ENCODE measurements at regions not wholly inside any gene's neighbourhood (a gene's known extent, or its start where the extent isn't known, plus 50 kb on each side); places are given as distances from the start of the nearest gene placed in this dataset.
"Not testable (repeated sequence)": the region's sequence is repeated elsewhere in the genome, so short reads cannot be mapped to it uniquely, and the experiment has no call there.

GRCh38 chr12:90816353-90817089 lies 138.5 kb downstream of the CCER1 start:
- no peak for TF ChIP-seq CTCF (conservative IDR thresholded peaks at IDR 0.05; ENCODE audit: low read depth, low read length)
- no peak overlapping the region for H3K4me3 ChIP-seq (ENCODE audit: low read length)
- DNase-seq (ENCODE audit: low read depth), result no peak

- no peak for DNase-seq (ENCODE audit: low read depth)
- H3K4me3 ChIP-seq (ENCODE audit: low read length), result no peak overlapping the region
- TF ChIP-seq CTCF (conservative IDR thresholded peaks at IDR 0.05; ENCODE audit: low read depth, low read length), result no peak
These were observed 145.0 kb downstream of the CCER1 start for GRCh38 chr12:90809940-90810339.

- no peak for DNase-seq (ENCODE audit: low read depth)
- no peak for TF ChIP-seq CTCF (conservative IDR thresholded peaks at IDR 0.05; ENCODE audit: low read depth, low read length)
- no peak overlapping the region for H3K4me3 ChIP-seq (ENCODE audit: low read length)
These were observed 146.4 kb downstream of the CCER1 start for GRCh38 chr12:90808568-90808967.

- no peak for DNase-seq (ENCODE audit: low read depth)
- TF ChIP-seq CTCF (conservative IDR thresholded peaks at IDR 0.05; ENCODE audit: low read depth, low read length), result no peak
- no peak overlapping the region for H3K4me3 ChIP-seq (ENCODE audit: low read length)
These were observed 152.2 kb downstream of the CCER1 start for GRCh38 chr12:90802727-90803126.

- DNase-seq (ENCODE audit: low read depth), result no peak
- TF ChIP-seq CTCF (conservative IDR thresholded peaks at IDR 0.05; ENCODE audit: low read depth, low read length), result no peak
- H3K4me3 ChIP-seq (ENCODE audit: low read length), result no peak overlapping the region
These were observed 153.2 kb downstream of the CCER1 start for GRCh38 chr12:90801776-90802175.

GRCh38 chr12:90794212-90794611 lies 160.8 kb downstream of the CCER1 start:
- H3K4me3 ChIP-seq (ENCODE audit: low read length), result no peak overlapping the region
- no peak for DNase-seq (ENCODE audit: low read depth)
- TF ChIP-seq CTCF (conservative IDR thresholded peaks at IDR 0.05; ENCODE audit: low read depth, low read length), result no peak

GRCh38 chr12:90792718-90793117 lies 162.3 kb downstream of the CCER1 start:
- not testable (repeated sequence) for DNase-seq (ENCODE audit: low read depth); H3K4me3 ChIP-seq (ENCODE audit: low read length)

All from retinal pigment epithelial cell (primary cell).